Uterus (tissue), 2 donors: ENCODE measurements at regions not wholly inside any gene's neighbourhood (a gene's known extent, or its start where the extent isn't known, plus 50 kb on each side); places are given as distances from the start of the nearest gene placed in this dataset.

ENCODE experiments used
- CTCF ChIP-seq, 4 experiments: fragments of 200-600 bp in 2 of 4; fragments of 450-650 bp in 2 of 4; sonication (generic) in 2 of 4; IDR thresholded peaks; one replicate each; pipeline ENCODE4 v1.5.1; 2016 to 2019; ENCODE audit warnings: antibody characterized with exemption in 4 of 4, mild to moderate bottlenecking in 2 of 4, moderate library complexity in 1 of 4
- POLR2A ChIP-seq, 2 donors: fragments of 450-650 bp; IDR thresholded peaks; one replicate each; pipeline ENCODE4 v1.6.1; 2016; ENCODE audit warnings: antibody characterized with exemption in 2 of 2, mild to moderate bottlenecking in 1 of 2, moderate library complexity in 1 of 2

GRCh38 chr14:87196436-87196835 lies 796.5 kb downstream of the GALC start:
- no peak for TF ChIP-seq CTCF (IDR thresholded peaks at IDR 0.05)
- no peak for TF ChIP-seq POLR2A (IDR thresholded peaks at IDR 0.05)
